Fibroblast of the aortic adventitia (primary cell): ENCODE measurements at regions not wholly inside any gene's neighbourhood (a gene's known extent, or its start where the extent isn't known, plus 50 kb on each side); places are given as distances from the start of the nearest gene placed in this dataset.

Source experiments
- DNase-seq: peaks from one replicate; pipeline ENCODE4 v3.0.0-alpha.2; 2010; ENCODE audit warnings: low read depth
- H3K4me3 ChIP-seq: 2 replicates; pipeline ENCODE4 v1.5.1; 2011; ENCODE audit warnings: low read depth, mild to moderate bottlenecking, control low read depth, low read length, moderate library complexity
- CTCF ChIP-seq: IDR thresholded peaks from 2 replicates; pipeline ENCODE4 v1.5.1; 2011; ENCODE audit warnings: mild to moderate bottlenecking, low read length, control low read depth, inconsistent platforms; ENCODE audit not compliant: insufficient read depth

DNA sequence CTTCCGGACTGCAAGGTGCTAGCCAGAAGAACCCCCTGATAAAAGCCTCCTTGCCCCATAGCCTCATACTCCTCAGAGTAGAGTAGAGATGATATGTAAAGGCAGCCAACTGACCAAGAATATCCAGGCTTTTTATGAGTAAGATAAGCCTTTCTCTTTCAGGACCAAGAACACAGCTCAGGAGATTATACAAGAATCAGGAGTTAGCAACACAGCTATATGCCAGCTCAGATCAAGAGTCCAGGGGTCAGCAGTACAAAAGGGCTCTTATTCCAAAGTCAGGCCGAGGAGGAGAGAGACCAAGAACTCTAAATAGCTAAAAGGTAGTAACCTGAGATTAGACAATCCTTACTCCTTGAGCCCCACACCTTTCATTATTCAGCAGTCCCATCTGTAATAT, 135.3 kb downstream of the BTG1 start:
- H3K4me3 ChIP-seq: no peak overlapping the region
- no peak for DNase-seq
- no peak for TF ChIP-seq CTCF

- no peak overlapping the region for H3K4me3 ChIP-seq
Observed at GRCh38 chr12:92008345-92008744, 137.3 kb downstream of the BTG1 start.

GRCh38 chr12:92007787-92008186, 137.9 kb downstream of the BTG1 start:
- DNase-seq: no peak
- no peak overlapping the region for H3K4me3 ChIP-seq
- TF ChIP-seq CTCF: no peak

More at GRCh38 chr12:92008345-92008744, 137.3 kb downstream of the BTG1 start:
- DNase-seq: no peak
- TF ChIP-seq CTCF: no peak

DNA sequence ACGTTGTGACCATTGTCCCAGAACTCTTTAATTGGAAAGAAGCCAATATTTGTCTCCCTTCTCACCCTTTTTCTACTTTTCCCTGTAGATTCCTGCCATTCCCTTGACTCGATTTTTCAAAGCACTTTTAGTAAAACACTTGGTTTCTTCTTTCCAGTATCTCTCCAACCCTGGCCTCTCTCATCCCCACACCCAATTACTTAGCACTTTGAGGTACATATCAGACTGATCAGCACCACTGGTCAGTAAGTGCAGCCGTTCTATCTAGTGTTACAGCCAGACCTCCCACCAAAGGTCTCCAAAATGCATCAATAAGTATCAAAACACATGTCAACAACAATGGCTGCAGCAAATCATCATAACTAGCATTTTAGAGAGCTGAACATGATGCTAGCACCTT, 141.9 kb downstream of the BTG1 start:
- TF ChIP-seq CTCF: no peak
- no peak for DNase-seq
- H3K4me3 ChIP-seq: no peak overlapping the region

GRCh38 chr12:92002673-92003382, 142.8 kb downstream of the BTG1 start:
- H3K4me3 ChIP-seq: no peak overlapping the region
- DNase-seq: peak; percentile 65
- TF ChIP-seq CTCF: no peak

- no peak for DNase-seq
- H3K4me3 ChIP-seq: no peak overlapping the region
- TF ChIP-seq CTCF: no peak
Observed at GRCh38 chr12:92002195-92002649, 143.4 kb downstream of the BTG1 start.

DNA sequence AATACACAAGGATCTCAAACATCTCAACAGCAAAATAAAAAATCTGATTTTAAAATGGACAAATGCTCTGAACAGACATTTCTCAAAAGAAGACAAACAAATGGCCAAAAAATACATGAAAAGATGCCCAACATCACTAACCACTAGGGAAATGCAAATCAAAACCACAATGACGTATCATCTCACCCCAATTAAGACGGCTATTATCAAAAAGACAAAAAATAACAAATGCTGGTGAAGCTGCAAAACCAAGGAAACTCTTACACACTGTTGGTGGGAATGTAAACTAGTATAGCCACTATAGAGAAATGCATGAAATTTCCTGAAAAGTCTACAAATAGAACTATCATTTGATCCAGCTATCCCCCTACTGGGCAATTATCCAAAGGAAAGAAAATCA, 145.0 kb downstream of the BTG1 start:
- no peak for DNase-seq
- no peak overlapping the region for H3K4me3 ChIP-seq
- TF ChIP-seq CTCF: no peak
